GM18867 (cell line): ENCODE measurements at regions not wholly inside any gene's neighbourhood (a gene's known extent, or its start where the extent isn't known, plus 50 kb on each side); places are given as distances from the start of the nearest gene placed in this dataset.
A peak's percentile ranks its signal among the peaks of the same experiment; 100 is the strongest.
"Not testable (repeated sequence)": the region's sequence is repeated elsewhere in the genome, so short reads cannot be mapped to it uniquely, and the experiment has no call there.

ENCODE experiments used
- ATAC-seq: cut with Tn5 transposase; IDR thresholded peaks from one replicate; pipeline ENCODE4 v1.9.1; 2021; ENCODE audit warnings: mild to moderate bottlenecking, moderate library complexity; ENCODE audit not compliant: unreplicated experiment

GRCh38 chr4:72942565-72942964 is 127.0 kb downstream of the COX18 start:
- ATAC-seq: no peak

GRCh38 chr4:72938516-72938915 is 131.0 kb downstream of the COX18 start:
- ATAC-seq: no peak

GRCh38 chr4:72935462-72935861 is 134.1 kb downstream of the COX18 start:
- no peak for ATAC-seq

- no peak for ATAC-seq
Measured at GRCh38 chr4:72933029-72933428, 136.5 kb downstream of the COX18 start.

DNA sequence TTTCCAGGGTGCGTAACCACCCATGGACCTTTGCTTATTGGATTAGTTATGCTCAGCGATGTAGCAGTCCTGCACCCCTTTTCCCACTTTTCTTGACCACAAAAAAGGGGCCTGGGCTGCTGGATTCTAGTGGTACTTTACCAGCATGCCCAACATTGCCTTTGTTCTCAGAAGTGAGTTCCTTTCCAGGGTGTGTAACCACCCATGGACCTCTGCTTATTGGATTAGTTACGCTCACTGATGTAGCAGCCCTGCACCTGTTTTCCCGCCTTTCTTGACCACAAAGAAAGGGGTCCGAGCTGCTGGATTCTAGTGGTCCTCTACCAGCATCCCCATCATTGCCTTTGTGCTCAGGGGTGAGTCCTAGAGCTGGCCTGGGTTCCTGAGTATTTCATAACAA is 138.2 kb downstream of the COX18 start:
- ATAC-seq: no peak

DNA sequence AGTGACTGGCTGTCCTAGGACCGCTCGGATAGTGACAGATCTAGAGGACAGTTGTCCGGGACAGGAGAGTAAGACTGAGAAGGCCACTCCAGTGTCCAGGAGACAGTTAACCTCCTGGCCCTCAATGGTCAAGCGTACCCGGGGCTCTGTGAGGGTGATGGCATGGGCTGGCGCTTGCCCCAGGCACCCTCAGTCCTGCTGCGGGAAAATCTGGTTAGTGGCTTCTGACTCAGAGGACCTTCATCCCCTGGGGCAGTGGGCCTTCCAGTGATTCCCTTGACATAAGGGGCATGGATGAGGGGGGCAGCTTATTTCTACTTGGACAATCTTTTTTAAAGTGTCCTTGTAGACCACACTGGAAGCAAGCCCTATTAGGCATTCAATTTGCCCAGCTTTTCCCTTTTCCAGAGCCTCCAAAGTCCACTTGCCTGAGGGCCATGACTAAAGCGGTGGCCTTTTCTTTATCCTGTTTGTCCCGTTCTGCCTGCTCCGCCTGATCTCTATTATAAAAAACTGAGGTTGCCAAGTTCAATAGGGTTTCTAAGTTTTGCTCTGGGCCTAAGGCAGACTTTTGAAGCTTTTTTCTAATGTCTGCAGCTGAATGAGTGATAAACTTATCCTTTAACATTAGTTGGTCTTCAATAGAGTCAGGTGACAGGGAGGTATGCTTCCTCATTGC is 139.8 kb downstream of the COX18 start:
- ATAC-seq: not testable (repeated sequence)

GRCh38 chr4:72924814-72925213 is 144.7 kb downstream of the COX18 start:
- no peak for ATAC-seq

DNA sequence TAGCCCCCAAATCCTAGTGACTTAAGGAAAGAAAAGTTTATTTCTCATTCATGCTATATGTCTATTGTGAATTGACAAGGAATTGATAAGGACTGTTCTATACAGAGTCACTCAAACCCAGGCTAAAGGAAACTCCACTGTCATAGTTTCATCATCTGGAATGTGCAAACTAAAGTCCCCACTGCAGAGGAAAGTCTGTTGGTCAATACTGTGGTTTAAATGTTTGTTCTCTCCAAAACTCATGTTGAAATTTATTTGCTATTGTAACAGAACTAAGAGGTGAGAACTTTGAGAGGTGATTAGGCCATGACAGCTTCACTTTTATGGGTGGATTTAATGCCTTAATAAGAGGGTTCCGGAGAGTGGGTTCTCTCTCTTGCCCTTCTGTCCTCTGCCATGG is 149.6 kb downstream of the COX18 start:
- no peak for ATAC-seq

DNA sequence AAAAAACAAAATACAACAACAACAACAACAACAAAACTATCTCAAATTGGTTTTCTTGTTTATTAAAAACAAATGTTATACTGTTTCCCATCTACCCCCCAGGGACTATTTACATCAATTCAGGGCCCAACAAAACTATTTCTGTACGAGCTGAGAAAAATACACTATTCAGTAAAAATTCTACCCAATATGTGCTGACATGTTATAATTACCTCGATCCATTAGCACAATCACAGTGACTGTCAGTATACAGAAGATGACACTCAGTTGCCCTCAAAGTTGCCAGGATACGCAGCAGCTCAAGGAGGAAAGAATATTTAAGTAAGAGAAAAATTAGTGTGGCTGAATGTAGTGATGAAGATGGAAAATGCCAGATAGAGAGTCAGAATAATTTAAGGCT is 150.1 kb downstream of the COX18 start:
- ATAC-seq: no peak

GRCh38 chr4:72918362-72918761 is 151.2 kb downstream of the COX18 start:
- peak; percentile 61 for ATAC-seq

GRCh38 chr4:72911316-72911715 is 158.2 kb downstream of the COX18 start:
- no peak for ATAC-seq

DNA sequence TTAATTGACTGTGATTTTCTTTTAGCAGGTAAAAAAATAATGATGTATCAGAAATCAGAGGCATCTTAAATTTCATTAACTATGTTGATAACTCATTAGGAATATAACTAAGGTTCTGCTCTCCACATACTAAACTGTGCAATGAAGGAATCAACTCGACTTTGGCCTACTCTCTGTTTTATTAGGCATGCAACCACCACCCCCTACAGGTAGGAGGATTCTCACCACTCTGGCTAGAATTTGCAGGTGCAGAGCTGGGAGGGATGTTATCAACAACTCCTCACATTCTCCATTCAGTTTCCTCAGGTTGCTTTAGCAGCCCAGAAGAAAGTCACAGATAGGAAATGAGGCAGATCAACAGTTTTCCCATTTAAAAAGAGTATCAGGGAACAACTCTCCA is 160.1 kb downstream of the COX18 start:
- ATAC-seq: peak; percentile 53

DNA sequence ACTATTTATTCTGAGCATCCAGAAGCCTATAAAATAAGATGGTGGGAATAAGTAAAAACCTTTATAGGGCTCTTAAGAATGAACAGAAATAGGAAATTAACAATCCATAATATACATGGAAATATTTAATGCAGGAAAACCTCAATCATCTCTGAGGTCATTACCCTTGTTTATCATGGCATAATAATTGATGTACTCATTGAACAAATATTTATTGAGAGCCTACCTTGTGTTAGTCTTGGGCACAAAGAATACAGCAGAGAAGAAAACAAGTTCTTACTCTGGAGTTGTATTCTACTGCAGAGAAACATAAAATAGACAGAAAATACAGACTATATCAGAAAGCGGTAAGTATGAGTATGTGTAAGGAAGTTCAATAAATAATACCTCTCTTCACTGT is 167.2 kb downstream of the COX18 start:
- no peak for ATAC-seq

DNA sequence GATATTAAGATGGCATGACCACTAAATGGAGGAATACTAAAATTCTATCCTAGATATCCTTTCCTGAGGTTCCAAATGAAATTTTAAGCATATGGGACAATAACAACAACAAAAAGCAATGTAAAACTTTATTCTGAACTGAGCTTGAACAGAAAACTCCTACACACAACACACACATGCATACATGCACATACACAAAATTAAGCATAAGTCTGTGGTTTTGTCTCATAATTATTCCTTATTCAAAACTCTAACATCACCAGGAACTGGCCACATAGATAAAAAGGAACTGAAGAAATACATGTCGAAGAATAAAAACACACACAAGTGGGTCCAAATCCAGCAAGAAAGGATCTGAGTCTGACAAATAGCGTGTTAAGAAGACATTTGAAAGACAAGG is 168.0 kb downstream of the COX18 start:
- no peak for ATAC-seq

DNA sequence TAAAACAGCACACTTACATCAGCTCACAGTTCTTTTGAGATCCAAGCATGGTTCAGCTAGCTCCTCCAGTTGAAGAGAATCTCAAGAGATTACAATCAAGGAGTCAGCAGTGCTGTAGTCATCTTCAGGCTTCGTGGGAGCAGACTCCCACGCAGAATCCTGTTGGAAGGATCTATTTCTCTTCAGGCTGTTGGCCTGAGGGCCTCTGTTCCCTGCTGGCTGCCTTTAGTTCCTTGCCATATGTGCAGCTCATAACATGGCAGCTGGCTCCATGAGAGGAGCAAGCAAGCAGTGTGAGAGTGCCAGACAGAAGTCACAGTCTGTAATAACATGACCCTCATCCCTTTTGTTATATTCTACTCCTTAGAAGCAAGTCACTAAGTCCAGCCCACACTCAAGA is 168.6 kb downstream of the COX18 start:
- no peak for ATAC-seq

GRCh38 chr4:72899621-72900020 is 169.9 kb downstream of the COX18 start:
- no peak for ATAC-seq

DNA sequence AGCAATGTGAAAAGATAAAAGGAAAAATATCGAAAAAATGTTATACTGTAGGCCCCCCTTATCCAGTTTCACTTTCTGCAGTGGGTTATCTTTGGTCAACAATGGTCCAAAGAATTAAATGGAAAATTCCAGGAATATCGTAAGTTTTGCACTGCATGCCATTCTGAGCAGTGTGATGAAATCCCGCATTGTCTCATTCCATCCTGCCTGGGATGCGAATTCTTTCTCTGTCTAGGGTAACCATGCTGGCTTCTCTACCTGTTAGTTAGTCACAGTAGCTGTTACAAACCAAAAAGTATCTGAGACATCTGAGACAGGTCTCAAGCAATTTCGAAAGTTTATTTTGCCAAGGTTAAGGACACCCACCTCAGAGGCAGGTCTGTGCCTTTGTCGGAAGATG is 170.3 kb downstream of the COX18 start:
- no peak for ATAC-seq

DNA sequence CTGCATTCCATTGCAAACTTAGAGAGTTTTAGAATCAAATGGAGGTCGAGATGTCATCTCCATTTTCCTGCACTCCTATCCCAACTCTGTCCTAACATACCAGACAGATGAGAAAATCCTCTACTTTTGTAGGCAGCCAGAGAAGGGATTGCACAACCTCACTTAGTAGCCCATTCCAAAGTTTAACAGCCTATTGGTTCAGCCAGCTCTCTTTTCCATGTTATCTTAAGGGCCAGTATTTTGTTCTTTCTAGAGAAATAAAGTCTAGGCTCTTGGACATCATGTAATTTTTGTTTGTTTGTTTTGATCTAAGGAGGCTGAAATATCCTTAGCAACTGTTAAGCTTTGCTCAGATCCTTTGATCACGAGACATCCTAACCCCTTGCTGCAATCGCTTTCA is 173.0 kb downstream of the COX18 start:
- no peak for ATAC-seq

GRCh38 chr4:72895408-72895807 is 174.1 kb downstream of the COX18 start:
- no peak for ATAC-seq

GRCh38 chr4:72893354-72894066 is 176.0 kb downstream of the COX18 start:
- ATAC-seq: no peak

GRCh38 chr4:72888331-72888730 is 181.2 kb downstream of the COX18 start:
- ATAC-seq: no peak

- no peak for ATAC-seq
Measured at GRCh38 chr4:72887152-72887551, 182.4 kb downstream of the COX18 start.

- ATAC-seq: no peak
Measured at GRCh38 chr4:72886602-72887001, 182.9 kb downstream of the COX18 start.
